ENCODE measurements at regions not wholly inside any gene's neighbourhood (a gene's known extent, or its start where the extent isn't known, plus 50 kb on each side); places are given as distances from the start of the nearest gene placed in this dataset.

- TF ChIP-seq EZH2 (IDR thresholded peaks at IDR 0.05; ENCODE audit: low read length, missing control alignments) (no peak), CTCF (conservative IDR thresholded peaks at IDR 0.05 in 1 of 2, IDR thresholded peaks at IDR 0.05 in 1 of 2; ENCODE audit: low read depth in 1 of 2, low read length in 2 of 2) (no peak)
These were observed 119.6 kb downstream of the B3GNT2 start for GRCh38 chr2:62315476-62315875.

All from fibroblast of lung (primary cell).